ENCODE measurements at regions not wholly inside any gene's neighbourhood (a gene's known extent, or its start where the extent isn't known, plus 50 kb on each side); places are given as distances from the start of the nearest gene placed in this dataset.
"Not testable (repeated sequence)": the region's sequence is repeated elsewhere in the genome, so short reads cannot be mapped to it uniquely, and the experiment has no call there.

GRCh38 chr11:81280228-81280627, 1453.4 kb downstream of the FAM181B start:
- DNase-seq (ENCODE audit: low spot score) = not testable (repeated sequence)

- DNase-seq (ENCODE audit: low spot score) = no peak
Observed at GRCh38 chr11:81278991-81279390, 1454.7 kb downstream of the FAM181B start.

- no peak for DNase-seq (ENCODE audit: low spot score)
Observed at GRCh38 chr11:81270686-81271085, 1463.0 kb downstream of the FAM181B start.

GRCh38 chr11:81267246-81267645, 1466.4 kb downstream of the FAM181B start:
- DNase-seq (ENCODE audit: low spot score) = no peak

- DNase-seq (ENCODE audit: low spot score) = no peak
Observed at GRCh38 chr11:81259471-81259870, 1474.2 kb downstream of the FAM181B start.

GRCh38 chr11:81255895-81256294, 1477.8 kb downstream of the FAM181B start:
- no peak for DNase-seq (ENCODE audit: low spot score)

GRCh38 chr11:81253244-81253643, 1480.4 kb downstream of the FAM181B start:
- DNase-seq (ENCODE audit: low spot score) = no peak

GRCh38 chr11:81246941-81247340, 1486.7 kb downstream of the FAM181B start:
- no peak for DNase-seq (ENCODE audit: low spot score)

GRCh38 chr11:81245791-81246190, 1487.9 kb downstream of the FAM181B start:
- DNase-seq (ENCODE audit: low spot score) = no peak

GRCh38 chr11:81241672-81242275, 1491.9 kb downstream of the FAM181B start:
- DNase-seq (ENCODE audit: low spot score) = no peak

- no peak for DNase-seq (ENCODE audit: low spot score)
Observed at GRCh38 chr11:81237139-81237538, 1496.5 kb downstream of the FAM181B start.

- DNase-seq (ENCODE audit: low spot score) = not testable (repeated sequence)
Observed at GRCh38 chr11:81227409-81227808, 1506.3 kb downstream of the FAM181B start.

GRCh38 chr11:81224396-81224795, 1509.3 kb downstream of the FAM181B start:
- no peak for DNase-seq (ENCODE audit: low spot score)

GRCh38 chr11:81222491-81222890, 1511.2 kb downstream of the FAM181B start:
- DNase-seq (ENCODE audit: low spot score) = no peak

GRCh38 chr11:81220146-81220895, 1513.3 kb downstream of the FAM181B start:
- DNase-seq (ENCODE audit: low spot score) = no peak

- DNase-seq (ENCODE audit: low spot score) = no peak
Observed at GRCh38 chr11:81219661-81220060, 1514.0 kb downstream of the FAM181B start.

GRCh38 chr11:81218440-81218839, 1515.2 kb downstream of the FAM181B start:
- no peak for DNase-seq (ENCODE audit: low spot score)

GRCh38 chr11:81211050-81211449, 1522.6 kb downstream of the FAM181B start:
- DNase-seq (ENCODE audit: low spot score) = no peak

GRCh38 chr11:81207421-81208054, 1526.1 kb downstream of the FAM181B start:
- DNase-seq (ENCODE audit: low spot score) = no peak

- no peak for DNase-seq (ENCODE audit: low spot score)
Observed at GRCh38 chr11:81203876-81204275, 1529.8 kb downstream of the FAM181B start.

- DNase-seq (ENCODE audit: low spot score) = no peak
Observed at GRCh38 chr11:81197396-81197795, 1536.3 kb downstream of the FAM181B start.

GRCh38 chr11:81192516-81192915, 1541.1 kb downstream of the FAM181B start:
- no peak for DNase-seq (ENCODE audit: low spot score)

GRCh38 chr11:81190546-81190945, 1543.1 kb downstream of the FAM181B start:
- DNase-seq (ENCODE audit: low spot score) = no peak

All from CD4-positive, alpha-beta T cell treated with Interleukin-6 at 100 ng/mL for 8 hours (primary cell).